AG04449 (cell line): ENCODE measurements at regions not wholly inside any gene's neighbourhood (a gene's known extent, or its start where the extent isn't known, plus 50 kb on each side); places are given as distances from the start of the nearest gene placed in this dataset.
A peak's percentile ranks its signal among the peaks of the same experiment; 100 is the strongest.

ENCODE experiments used
- CTCF ChIA-PET: fragments of 350-600 bp; formaldehyde crosslinking; extraction: SDS; loops from one replicate; lab custom pipeline; 2021; ENCODE audit warnings: antibody characterized with exemption; lab: Yijun Ruan, JAX
- POLR2A ChIA-PET: fragments of 400-600, 350-600 bp; formaldehyde crosslinking; extraction: SDS; loops from one replicate; lab custom pipeline; 2020; ENCODE audit warnings: antibody characterized with exemption, inconsistent platforms; lab: Yijun Ruan, JAX
- DNase-seq: peaks from one replicate; pipeline ENCODE4 v3.0.0-alpha.2; 2010; ENCODE audit warnings: low read depth, low spot score
- H3K4me3 ChIP-seq: 2 replicates; pipeline ENCODE4 v1.5.1; 2011; ENCODE audit warnings: low read depth, mild to moderate bottlenecking, control low read depth, low read length
- TF ChIP-seq, protein P1 (sequence below): IDR thresholded peaks from one replicate; pipeline ENCODE4 v1.5.1; 2011; ENCODE audit warnings: mild to moderate bottlenecking, moderate library complexity, low read length, control low read depth, inconsistent platforms; ENCODE audit not compliant: insufficient read depth; ENCODE audit errors: missing control alignments

DNA sequence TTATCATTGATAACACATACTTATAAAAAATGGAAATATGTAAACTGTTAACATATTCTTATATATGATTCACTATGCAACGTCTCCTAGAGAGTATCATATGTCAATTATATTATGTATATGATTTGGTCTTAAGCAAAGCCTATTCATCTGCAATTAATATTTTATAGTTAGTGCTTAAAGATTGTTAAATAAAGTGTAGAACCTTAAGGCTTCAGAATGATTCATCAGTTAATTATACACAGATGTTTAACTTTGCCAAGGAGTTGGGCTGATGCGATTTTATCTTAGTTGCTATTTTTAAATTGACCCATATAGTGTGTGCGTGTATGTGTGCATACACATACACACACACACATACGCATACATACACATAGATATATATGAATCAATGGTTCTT is 323.1 kb downstream of the RBM43 start:
- H3K4me3 ChIP-seq, result no peak overlapping the region
- DNase-seq, result peak; percentile 33
- POLR2A ChIA-PET, result no interaction called here
- CTCF ChIA-PET, result interaction anchor here (1.0 kb wide), 1 partner anchor 11 kb away, joined by 4 read pairs; no protein-coding TSS in a partner anchor
- TF ChIP-seq, protein P1, sequence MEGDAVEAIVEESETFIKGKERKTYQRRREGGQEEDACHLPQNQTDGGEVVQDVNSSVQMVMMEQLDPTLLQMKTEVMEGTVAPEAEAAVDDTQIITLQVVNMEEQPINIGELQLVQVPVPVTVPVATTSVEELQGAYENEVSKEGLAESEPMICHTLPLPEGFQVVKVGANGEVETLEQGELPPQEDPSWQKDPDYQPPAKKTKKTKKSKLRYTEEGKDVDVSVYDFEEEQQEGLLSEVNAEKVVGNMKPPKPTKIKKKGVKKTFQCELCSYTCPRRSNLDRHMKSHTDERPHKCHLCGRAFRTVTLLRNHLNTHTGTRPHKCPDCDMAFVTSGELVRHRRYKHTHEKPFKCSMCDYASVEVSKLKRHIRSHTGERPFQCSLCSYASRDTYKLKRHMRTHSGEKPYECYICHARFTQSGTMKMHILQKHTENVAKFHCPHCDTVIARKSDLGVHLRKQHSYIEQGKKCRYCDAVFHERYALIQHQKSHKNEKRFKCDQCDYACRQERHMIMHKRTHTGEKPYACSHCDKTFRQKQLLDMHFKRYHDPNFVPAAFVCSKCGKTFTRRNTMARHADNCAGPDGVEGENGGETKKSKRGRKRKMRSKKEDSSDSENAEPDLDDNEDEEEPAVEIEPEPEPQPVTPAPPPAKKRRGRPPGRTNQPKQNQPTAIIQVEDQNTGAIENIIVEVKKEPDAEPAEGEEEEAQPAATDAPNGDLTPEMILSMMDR, result no peak

DNA sequence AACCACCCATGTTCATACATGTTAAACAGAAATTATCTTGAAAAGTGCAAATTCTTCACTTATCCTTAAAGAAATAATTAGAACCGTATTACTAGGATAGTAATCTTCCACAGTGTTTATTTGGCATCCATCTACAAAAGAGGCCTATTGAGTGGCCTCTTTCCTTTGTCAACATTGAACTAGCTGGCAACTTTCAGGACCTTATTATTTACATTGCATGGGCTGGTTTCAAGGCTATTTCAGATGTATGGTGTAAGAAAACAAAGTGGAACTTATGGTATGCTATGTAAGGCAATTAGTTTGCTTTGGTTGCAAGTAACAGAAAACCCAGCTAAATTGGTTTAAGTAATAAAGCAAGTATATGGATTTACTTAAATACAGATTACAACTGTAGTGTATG is 324.6 kb downstream of the RBM43 start:
- POLR2A ChIA-PET, result interaction anchor here (0.6 kb wide), 1 partner anchor 16 kb away, joined by 3 read pairs; no protein-coding TSS in a partner anchor
- H3K4me3 ChIP-seq, result no peak overlapping the region
- CTCF ChIA-PET, result no interaction called here
- TF ChIP-seq, protein P1, result no peak
- no peak for DNase-seq

DNA sequence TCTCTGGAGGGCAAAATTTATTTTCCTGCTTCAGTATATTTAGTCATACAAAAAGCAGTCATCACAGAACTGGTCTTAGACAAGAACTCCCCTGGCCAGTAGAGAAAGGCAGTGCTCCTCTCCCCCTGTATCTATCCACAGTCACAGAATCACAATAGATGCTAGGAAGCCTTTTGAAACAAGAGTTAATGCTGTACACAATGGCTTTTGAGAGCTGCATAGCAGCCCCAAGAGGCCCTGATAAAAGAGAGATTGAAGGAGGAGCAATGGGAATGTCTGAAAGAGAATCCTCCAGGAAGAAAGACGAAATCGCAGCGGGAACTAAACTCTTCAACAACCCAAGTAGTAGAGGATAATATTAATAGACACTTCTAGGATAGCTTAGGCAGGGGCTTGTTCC is 330.2 kb downstream of the RBM43 start:
- H3K4me3 ChIP-seq, result no peak overlapping the region
- CTCF ChIA-PET, result no interaction called here
- POLR2A ChIA-PET, result no interaction called here
- DNase-seq, result no peak
- TF ChIP-seq, protein P1, result no peak

DNA sequence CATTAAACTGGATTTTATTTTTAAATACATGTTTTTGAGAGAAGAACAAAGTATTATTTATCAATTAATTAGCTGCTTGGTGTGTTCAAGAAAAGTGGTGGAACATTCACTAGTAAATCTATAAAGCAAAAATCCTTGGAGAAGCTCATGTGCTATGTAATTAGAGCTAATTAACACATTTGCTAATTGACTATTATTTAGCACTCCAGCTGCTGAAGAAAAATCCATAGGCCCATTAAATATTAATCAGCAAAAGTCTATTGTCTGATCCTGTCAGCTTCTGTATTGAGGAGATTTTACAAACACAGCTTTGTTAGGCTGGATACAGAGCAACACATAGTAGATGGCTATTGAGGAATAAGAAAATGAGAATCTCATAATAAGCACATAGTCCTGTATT is 336.1 kb downstream of the RBM43 start:
- no peak for DNase-seq
- POLR2A ChIA-PET, result no interaction called here
- no peak overlapping the region for H3K4me3 ChIP-seq
- CTCF ChIA-PET, result interaction anchor here (1.3 kb wide), 1 partner anchor 126 kb away, joined by 4 read pairs; no protein-coding TSS in a partner anchor
- TF ChIP-seq, protein P1, result no peak

DNA sequence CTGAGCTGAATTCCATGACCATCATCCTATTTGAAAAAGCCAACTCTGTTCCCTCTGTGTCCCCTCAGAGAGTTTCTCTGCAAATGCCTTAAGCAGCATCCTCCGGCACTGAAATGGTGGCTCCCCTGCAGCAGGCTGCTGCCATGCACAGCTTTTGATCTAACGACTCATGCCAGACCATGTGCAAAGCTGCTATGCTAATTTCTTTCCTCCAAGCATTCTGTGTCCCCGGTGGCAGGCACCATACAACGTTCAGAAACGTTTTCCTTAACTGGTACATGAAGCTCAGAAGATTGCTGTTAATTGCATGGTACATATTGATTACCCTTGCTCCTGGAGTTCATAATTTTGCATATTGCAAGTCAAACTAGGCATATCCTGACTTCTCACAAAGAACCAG is 336.8 kb downstream of the RBM43 start:
- TF ChIP-seq, protein P1, result no peak
- ChIA-PET POLR2A (interaction anchor here (0.5 kb wide), 1 partner anchor 365 kb away, joined by 3 read pairs; the partner anchor contains the start of gene NMI), CTCF (interaction anchor here (0.7 to 1.3 kb wide), 2 partner anchors 10 to 127 kb away, joined by 3 to 4 read pairs; no protein-coding TSS in a partner anchor)
- H3K4me3 ChIP-seq, result no peak overlapping the region
- DNase-seq, result no peak

DNA sequence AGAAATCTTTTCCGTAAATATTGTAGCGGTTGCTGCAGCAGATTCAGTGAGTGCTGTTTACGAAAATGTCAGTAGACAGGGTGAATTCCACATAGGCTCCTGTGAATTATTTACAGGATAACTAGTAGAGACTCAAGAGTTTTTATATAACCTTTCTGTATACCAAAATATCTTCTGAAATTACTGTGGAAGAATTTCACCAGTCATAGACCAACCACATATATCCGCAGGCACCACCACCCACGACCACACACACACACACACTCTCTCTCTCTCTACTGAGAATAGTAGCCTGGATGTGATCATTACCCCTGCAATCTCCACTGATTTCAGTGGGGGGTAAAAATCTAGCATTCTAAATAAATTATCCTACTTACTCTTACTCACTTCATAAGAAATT is 341.8 kb downstream of the RBM43 start:
- CTCF ChIA-PET, result interaction anchor here (1.1 kb wide), 1 partner anchor 10 kb away, joined by 3 read pairs; no protein-coding TSS in a partner anchor
- TF ChIP-seq, protein P1, result no peak

More for the DNA sequence above, 341.8 kb downstream of the RBM43 start:
- POLR2A ChIA-PET, result no interaction called here
- H3K4me3 ChIP-seq, result no peak overlapping the region
- no peak for DNase-seq
